HFFc6 (cell line): ENCODE measurements at regions not wholly inside any gene's neighbourhood (a gene's known extent, or its start where the extent isn't known, plus 50 kb on each side); places are given as distances from the start of the nearest gene placed in this dataset.
"Not testable (repeated sequence)": the region's sequence is repeated elsewhere in the genome, so short reads cannot be mapped to it uniquely, and the experiment has no call there.

ENCODE experiments used
- DNase-seq: peaks from one replicate; pipeline ENCODE4 v3.0.0-alpha.2; 2018
- H3K27ac Mint-ChIP-seq: 2 replicates; pipeline ENCODE4 v1.8.0; 2020; ENCODE audit warnings: mild to moderate bottlenecking, mixed read lengths
- H3K27me3 Mint-ChIP-seq: 2 replicates; pipeline ENCODE4 v1.8.0; 2021; ENCODE audit warnings: mild to moderate bottlenecking, moderate library complexity, mixed read lengths; ENCODE audit not compliant: insufficient read depth
- H3K36me3 Mint-ChIP-seq: 2 replicates; pipeline ENCODE4 v1.8.0; 2021; ENCODE audit warnings: low read depth, mixed read lengths
- H3K4me1 Mint-ChIP-seq: 2 replicates; pipeline ENCODE4 v1.8.0; 2020; ENCODE audit warnings: low read depth, mixed read lengths
- H3K4me3 Mint-ChIP-seq: 2 replicates; pipeline ENCODE4 v1.8.0; 2020; ENCODE audit warnings: mild to moderate bottlenecking, moderate library complexity, mixed read lengths
- H3K9me3 Mint-ChIP-seq: 2 replicates; pipeline ENCODE4 v1.8.0; 2020; ENCODE audit warnings: mild to moderate bottlenecking, mixed read lengths
- CTCF ChIP-seq: fragments of 200-600 bp; sonication (generic); IDR thresholded peaks from 2 replicates; pipeline ENCODE4 v1.5.0; 2021; ENCODE audit warnings: antibody characterized with exemption, mild to moderate bottlenecking

- no peak for TF ChIP-seq CTCF
- Mint-ChIP-seq H3K27ac (no peak overlapping the region), H3K9me3 (peaks cover 40% of the 10 kb centered on the region), H3K4me1 (no peaks in the 10 kb centered on the region), H3K27me3 (no peaks in the 10 kb centered on the region), H3K36me3 (peaks cover 6% of the 10 kb centered on the region; the same call in 1 of the 2 replicates), H3K4me3 (no peak overlapping the region)
- DNase-seq, result no peak
These were observed 477.7 kb upstream of the CADM1 start for GRCh38 chr11:115981814-115982471.

DNA sequence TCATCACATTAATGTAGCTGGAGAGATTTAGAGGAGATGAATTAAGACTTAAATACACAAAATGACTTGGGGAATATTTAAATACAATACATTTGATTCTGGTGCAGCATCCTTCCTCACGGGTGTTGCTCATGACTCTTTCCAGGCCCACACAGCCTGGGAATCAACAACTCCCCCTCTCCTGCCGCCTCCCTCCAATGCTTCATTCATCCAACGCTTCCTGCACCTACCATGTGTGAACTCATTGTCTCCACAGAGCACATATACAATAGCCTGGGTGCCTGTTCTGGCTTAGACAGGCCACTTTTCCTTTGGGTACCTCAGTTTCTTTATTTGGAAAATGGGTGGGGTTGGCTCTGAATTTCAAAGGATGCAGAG, 476.9 kb upstream of the CADM1 start:
- Mint-ChIP-seq H3K27ac (no peak overlapping the region), H3K27me3 (no peaks in the 10 kb centered on the region), H3K36me3 (peaks cover 6% of the 10 kb centered on the region; the same call in 1 of the 2 replicates), H3K4me1 (no peaks in the 10 kb centered on the region), H3K4me3 (no peak overlapping the region), H3K9me3 (peaks cover 43% of the 10 kb centered on the region)
- TF ChIP-seq CTCF, result no peak
- no peak for DNase-seq

DNA sequence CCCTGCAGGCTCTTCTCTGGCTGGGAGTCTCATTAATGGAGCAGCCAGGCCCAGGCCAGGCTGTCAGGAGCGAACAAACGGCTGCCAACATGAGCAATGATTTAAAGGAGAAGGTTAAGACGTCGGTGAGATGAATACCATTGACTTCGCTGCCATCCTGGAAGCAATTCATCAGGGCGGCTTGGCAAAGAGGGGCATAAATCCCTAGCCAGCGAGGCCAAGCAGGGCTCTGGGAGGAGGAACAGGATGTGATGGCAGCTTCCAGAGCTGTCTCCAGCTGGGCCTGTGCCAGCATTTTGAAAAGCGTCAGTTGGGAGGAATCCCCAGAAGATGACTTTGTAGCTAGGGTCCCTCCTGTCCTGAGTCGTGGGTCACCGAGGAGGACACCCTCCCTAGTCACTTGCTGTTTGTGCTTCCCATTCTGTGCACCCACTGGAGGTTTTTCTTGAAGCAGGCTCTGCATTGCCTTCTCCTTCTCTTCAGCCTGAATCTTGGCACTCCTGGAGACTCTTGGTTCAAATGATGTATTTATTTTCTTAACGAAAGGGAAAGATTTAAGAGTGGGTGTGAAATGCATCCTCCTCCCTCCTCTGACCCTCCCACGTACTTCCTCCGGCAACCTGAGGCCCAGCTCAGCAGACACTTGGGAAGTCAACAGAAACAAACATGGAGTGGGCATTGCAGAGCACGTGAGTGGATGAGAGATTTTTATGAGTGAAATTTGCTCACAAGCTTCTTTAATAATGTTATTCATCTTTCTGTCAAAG, 476.3 kb upstream of the CADM1 start:
- Mint-ChIP-seq H3K36me3 (peaks cover 6% of the 10 kb centered on the region; the same call in 1 of the 2 replicates), H3K4me1 (no peaks in the 10 kb centered on the region), H3K27ac (no peak overlapping the region), H3K4me3 (no peak overlapping the region), H3K9me3 (peaks cover 43% of the 10 kb centered on the region), H3K27me3 (no peaks in the 10 kb centered on the region)
- TF ChIP-seq CTCF, result no peak
- DNase-seq, result no peak

DNA sequence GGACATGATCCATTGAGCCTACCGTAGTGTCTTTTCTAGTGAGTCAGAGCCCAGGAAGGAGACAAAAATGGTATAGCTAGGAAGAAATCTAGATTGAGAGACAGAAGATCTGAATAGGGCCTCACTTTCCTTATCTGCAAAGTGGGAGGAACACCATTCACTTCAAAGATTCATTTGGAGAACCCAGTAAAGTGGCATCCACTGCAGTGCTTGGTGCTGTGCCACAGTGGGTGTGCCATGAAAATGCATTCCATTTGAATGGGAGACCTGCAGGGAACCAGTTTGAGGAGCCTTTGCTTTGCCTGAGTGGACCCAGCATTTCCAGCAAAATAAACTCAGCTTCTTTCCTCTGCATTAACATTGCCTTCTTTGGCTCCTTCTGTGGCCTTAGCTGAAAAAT, 470.5 kb upstream of the CADM1 start:
- DNase-seq, result no peak
- no peak overlapping the region for H3K4me3 Mint-ChIP-seq
- H3K4me1 Mint-ChIP-seq, result no peaks in the 10 kb centered on the region
- H3K27me3 Mint-ChIP-seq, result peaks cover 2% of the 10 kb centered on the region; the same call in 1 of the 2 replicates
- no peak overlapping the region for H3K27ac Mint-ChIP-seq
- peaks cover 43% of the 10 kb centered on the region for H3K9me3 Mint-ChIP-seq
- no peaks in the 10 kb centered on the region; the same call in 1 of the 2 replicates for H3K36me3 Mint-ChIP-seq
- no peak for TF ChIP-seq CTCF

DNA sequence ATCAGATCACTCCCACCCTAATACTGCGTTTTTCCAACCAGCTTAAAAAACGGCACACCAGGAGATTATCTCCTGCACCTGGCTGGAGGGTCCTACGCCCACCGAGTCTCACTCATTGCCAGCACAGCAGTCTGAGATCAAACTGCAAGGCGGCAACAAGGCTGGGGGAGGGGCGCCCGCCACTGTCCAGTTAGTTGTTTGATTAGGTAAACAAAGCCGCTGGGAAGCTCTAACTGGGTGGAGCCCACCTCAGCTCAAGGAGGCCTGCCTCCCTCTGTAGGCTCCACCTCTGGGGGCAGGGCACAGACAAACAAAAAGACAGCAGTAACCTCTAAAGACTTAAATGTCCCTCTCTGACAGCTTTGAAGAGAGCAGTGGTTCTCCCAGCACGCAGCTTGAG, 463.0 kb upstream of the CADM1 start:
- not testable (repeated sequence) for H3K4me1 Mint-ChIP-seq, H3K27ac Mint-ChIP-seq, H3K4me3 Mint-ChIP-seq, DNase-seq, H3K27me3 Mint-ChIP-seq, H3K36me3 Mint-ChIP-seq
- peaks cover 54% of the 10 kb centered on the region for H3K9me3 Mint-ChIP-seq
